ENCODE measurements at regions not wholly inside any gene's neighbourhood (a gene's known extent, or its start where the extent isn't known, plus 50 kb on each side); places are given as distances from the start of the nearest gene placed in this dataset.

DNA sequence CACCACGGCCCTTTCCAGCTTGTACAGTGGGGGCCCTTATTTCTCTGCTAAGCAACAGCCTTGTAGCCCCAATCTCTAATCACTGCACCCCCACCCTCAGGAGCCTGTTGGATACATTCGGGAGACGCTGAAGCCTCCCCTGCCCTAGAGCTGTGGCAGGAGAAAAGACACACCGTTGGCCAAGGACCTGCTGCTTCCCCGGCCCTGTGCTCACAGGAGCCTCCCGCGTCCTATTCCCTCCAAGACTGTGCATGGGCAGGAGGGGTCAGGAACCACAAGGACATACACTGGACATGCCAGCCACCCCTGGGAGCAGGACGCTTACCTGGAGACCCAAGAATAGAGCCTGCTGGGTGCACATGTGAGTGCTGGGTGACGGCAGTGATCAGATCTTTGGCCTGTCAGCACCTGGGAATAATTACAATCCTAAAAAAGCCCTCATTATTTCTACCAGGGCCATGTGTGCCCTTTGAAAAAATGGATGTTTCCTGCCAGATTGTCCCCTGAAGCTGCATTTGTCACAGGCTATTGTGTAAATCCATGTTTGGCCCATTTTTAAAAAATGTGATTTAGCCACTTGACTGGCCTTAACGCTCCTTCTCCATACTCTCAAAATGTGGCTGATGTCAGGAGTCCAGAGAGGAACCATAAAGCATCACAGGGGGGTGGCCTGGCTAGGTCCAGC lies 590.6 kb downstream of the MATN1 start:
- TF ChIP-seq, protein P1, sequence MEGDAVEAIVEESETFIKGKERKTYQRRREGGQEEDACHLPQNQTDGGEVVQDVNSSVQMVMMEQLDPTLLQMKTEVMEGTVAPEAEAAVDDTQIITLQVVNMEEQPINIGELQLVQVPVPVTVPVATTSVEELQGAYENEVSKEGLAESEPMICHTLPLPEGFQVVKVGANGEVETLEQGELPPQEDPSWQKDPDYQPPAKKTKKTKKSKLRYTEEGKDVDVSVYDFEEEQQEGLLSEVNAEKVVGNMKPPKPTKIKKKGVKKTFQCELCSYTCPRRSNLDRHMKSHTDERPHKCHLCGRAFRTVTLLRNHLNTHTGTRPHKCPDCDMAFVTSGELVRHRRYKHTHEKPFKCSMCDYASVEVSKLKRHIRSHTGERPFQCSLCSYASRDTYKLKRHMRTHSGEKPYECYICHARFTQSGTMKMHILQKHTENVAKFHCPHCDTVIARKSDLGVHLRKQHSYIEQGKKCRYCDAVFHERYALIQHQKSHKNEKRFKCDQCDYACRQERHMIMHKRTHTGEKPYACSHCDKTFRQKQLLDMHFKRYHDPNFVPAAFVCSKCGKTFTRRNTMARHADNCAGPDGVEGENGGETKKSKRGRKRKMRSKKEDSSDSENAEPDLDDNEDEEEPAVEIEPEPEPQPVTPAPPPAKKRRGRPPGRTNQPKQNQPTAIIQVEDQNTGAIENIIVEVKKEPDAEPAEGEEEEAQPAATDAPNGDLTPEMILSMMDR (optimal IDR thresholded peaks at IDR 0.05 in 1 of 3, IDR thresholded peaks at IDR 0.05 in 1 of 3, conservative IDR thresholded peaks at IDR 0.05 in 1 of 3; ENCODE audit: extremely low read depth in 1 of 3, insufficient read depth in 2 of 3, low read length in 3 of 3), result no peak
- TF ChIP-seq EZH2 (IDR thresholded peaks at IDR 0.05; ENCODE audit: low read length), result no peak

All from keratinocyte (primary cell).